ENCODE measurements at regions not wholly inside any gene's neighbourhood (a gene's known extent, or its start where the extent isn't known, plus 50 kb on each side); places are given as distances from the start of the nearest gene placed in this dataset.

- DNase-seq, result no peak
Observed at GRCh38 chr4:65120287-65120686, 550.0 kb downstream of the EPHA5 start.

GRCh38 chr4:65102419-65102818, 567.9 kb downstream of the EPHA5 start:
- DNase-seq, result no peak

GRCh38 chr4:65096630-65097029, 573.7 kb downstream of the EPHA5 start:
- no peak for DNase-seq

- DNase-seq, result peak; percentile 15 to 48
Observed at GRCh38 chr4:65089666-65090065, 580.6 kb downstream of the EPHA5 start.

- no peak for DNase-seq
Observed at GRCh38 chr4:65083076-65083475, 587.2 kb downstream of the EPHA5 start.

- no peak for DNase-seq
Observed at GRCh38 chr4:65071564-65071963, 598.7 kb downstream of the EPHA5 start.

GRCh38 chr4:65069177-65069576, 601.1 kb downstream of the EPHA5 start:
- DNase-seq, result no peak

GRCh38 chr4:65066106-65066505, 604.2 kb downstream of the EPHA5 start:
- DNase-seq, result no peak

- DNase-seq, result no peak
Observed at GRCh38 chr4:65063601-65064000, 606.7 kb downstream of the EPHA5 start.

GRCh38 chr4:65050786-65051185, 619.5 kb downstream of the EPHA5 start:
- no peak for DNase-seq

GRCh38 chr4:65046192-65047133, 623.8 kb downstream of the EPHA5 start:
- DNase-seq, result peak; percentile 56 to 94

- DNase-seq, result peak in 1 of 2 experiments; percentile 48
Observed at GRCh38 chr4:65033899-65034298, 624.6 kb upstream of the TECRL start.

- DNase-seq, result no peak
Observed at GRCh38 chr4:65028592-65028991, 619.3 kb upstream of the TECRL start.

- peak in 1 of 2 experiments; percentile 22 for DNase-seq
Observed at GRCh38 chr4:65023883-65024670, 614.8 kb upstream of the TECRL start.

- DNase-seq, result no peak
Observed at GRCh38 chr4:65023081-65023480, 613.8 kb upstream of the TECRL start.

- DNase-seq, result no peak
Observed at GRCh38 chr4:65021737-65022136, 612.5 kb upstream of the TECRL start.

- no peak for DNase-seq
Observed at GRCh38 chr4:65021149-65021548, 611.9 kb upstream of the TECRL start.

- DNase-seq, result no peak
Observed at GRCh38 chr4:65019775-65020174, 610.5 kb upstream of the TECRL start.

- no peak for DNase-seq
Observed at GRCh38 chr4:65018313-65018712, 609.1 kb upstream of the TECRL start.

GRCh38 chr4:65014078-65014477, 604.8 kb upstream of the TECRL start:
- peak in 1 of 2 experiments; percentile 23 for DNase-seq

- peak; percentile 29 to 73 for DNase-seq
Observed at GRCh38 chr4:65007841-65008439, 598.7 kb upstream of the TECRL start.

GRCh38 chr4:64975177-64975576, 565.9 kb upstream of the TECRL start:
- DNase-seq, result no peak

GRCh38 chr4:64969081-64969480, 559.8 kb upstream of the TECRL start:
- no peak for DNase-seq
